ENCODE measurements at regions not wholly inside any gene's neighbourhood (a gene's known extent, or its start where the extent isn't known, plus 50 kb on each side); places are given as distances from the start of the nearest gene placed in this dataset.

DNA sequence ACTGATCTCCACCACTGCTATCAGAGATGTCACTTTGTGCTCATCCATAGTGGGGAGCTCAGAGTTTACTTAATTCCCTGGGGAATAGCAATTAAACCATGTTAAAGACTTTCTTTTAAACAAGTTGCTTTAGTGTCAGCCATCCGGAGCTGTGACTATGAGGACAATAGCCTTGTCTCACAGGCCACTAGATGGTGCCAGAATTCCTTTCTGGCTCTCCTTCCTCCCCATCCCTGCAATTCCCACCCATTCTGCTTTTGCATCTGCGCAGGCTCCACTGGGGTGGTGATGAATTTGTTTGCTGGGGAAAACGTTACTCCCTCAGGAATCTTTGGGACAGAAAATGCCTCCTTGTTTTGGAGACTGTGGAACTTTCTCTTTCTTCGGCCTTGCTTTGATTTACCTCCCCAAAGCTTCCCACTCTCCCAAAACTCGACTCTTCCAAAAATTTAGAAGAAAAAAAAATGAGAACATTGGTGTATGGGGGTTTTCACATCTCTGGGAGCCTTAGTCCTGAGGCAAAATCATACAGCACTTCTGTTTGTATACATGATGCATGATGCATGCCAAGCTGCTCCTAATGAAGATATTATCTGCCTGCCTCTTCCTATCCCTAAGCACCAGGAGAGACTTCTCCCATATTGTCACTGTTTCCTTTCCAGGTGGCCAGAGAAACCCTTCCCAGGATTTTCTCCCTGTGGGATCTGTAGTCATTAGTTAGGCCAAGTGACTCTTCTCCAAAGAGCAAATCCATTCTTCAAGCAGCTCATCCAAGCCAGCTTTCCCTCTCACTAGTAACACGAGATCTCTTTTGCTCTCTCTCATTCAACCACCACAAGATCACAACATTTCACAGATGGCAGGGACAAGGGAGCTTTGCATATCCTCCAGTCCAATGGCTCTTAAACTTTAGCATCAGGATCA lies 466.1 kb downstream of the TLR4 start:
- Histone ChIP-seq H3K27me3 (ENCODE audit: insufficient read depth, insufficient read length) (no peaks in the 10 kb centered on the region), H3K4me1 (ENCODE audit: insufficient read depth, insufficient read length) (no peaks in the 10 kb centered on the region), H3K4me3 (ENCODE audit: insufficient read length, low read depth) (no peak overlapping the region), H3K9ac (ENCODE audit: insufficient read length, low read depth) (no peak overlapping the region), H3K36me3 (ENCODE audit: insufficient read depth, insufficient read length, low read length) (no peaks in the 10 kb centered on the region), H3K9me3 (ENCODE audit: insufficient read depth, low read length) (no peaks in the 10 kb centered on the region)
- TF ChIP-seq YY1 (IDR thresholded peaks at IDR 0.05; ENCODE audit: insufficient read depth, insufficient read length) (no peak), SUZ12 (IDR thresholded peaks at IDR 0.05; ENCODE audit: extremely low read depth, insufficient read depth, insufficient read length) (no peak), ZNF274 (IDR thresholded peaks at IDR 0.05; ENCODE audit: low read depth, low read length) (no peak)
- peak; percentile 52 for DNase-seq (ENCODE audit: low read depth, low spot score)

DNA sequence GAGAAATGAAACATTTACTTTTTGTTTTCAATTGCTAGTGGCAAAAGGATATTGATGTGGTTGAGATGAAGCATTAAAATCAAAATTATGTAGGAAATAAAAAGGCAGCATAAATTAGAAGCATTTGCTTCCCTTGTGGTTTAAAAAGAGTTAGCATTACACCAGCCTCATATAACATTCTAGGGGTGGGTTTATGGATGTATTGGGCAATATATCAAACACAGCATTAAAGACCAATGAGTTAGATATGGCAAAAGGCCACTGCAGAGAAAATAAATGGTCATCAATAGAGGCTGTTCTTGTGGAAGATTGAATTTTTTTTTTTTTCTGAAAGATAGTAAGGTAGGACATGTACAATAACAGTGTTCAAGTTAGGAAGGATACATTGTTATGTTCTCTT lies 473.0 kb downstream of the TLR4 start:
- H3K9me3 ChIP-seq (ENCODE audit: insufficient read depth, low read length) = no peaks in the 10 kb centered on the region

GRCh38 chr9:118183576-118183975 lies 479.4 kb downstream of the TLR4 start:
- TF ChIP-seq ZNF274 (IDR thresholded peaks at IDR 0.05; ENCODE audit: low read depth, low read length) (no peak), YY1 (IDR thresholded peaks at IDR 0.05; ENCODE audit: insufficient read depth, insufficient read length) (no peak), SUZ12 (IDR thresholded peaks at IDR 0.05; ENCODE audit: extremely low read depth, insufficient read depth, insufficient read length) (no peak)
- H3K36me3 ChIP-seq (ENCODE audit: insufficient read depth, insufficient read length, low read length) = no peaks in the 10 kb centered on the region
- H3K4me3 ChIP-seq (ENCODE audit: insufficient read length, low read depth) = no peak overlapping the region
- no peaks in the 10 kb centered on the region for H3K9me3 ChIP-seq (ENCODE audit: insufficient read depth, low read length)
- DNase-seq (ENCODE audit: low read depth, low spot score) = no peak
- H3K9ac ChIP-seq (ENCODE audit: insufficient read length, low read depth) = no peak overlapping the region
- no peaks in the 10 kb centered on the region for H3K4me1 ChIP-seq (ENCODE audit: insufficient read depth, insufficient read length)
- no peaks in the 10 kb centered on the region for H3K27me3 ChIP-seq (ENCODE audit: insufficient read depth, insufficient read length)

More for the DNA sequence above, 473.0 kb downstream of the TLR4 start:
- no peak for DNase-seq (ENCODE audit: low read depth, low spot score)
- TF ChIP-seq YY1 (IDR thresholded peaks at IDR 0.05; ENCODE audit: insufficient read depth, insufficient read length) (no peak), SUZ12 (IDR thresholded peaks at IDR 0.05; ENCODE audit: extremely low read depth, insufficient read depth, insufficient read length) (no peak), ZNF274 (IDR thresholded peaks at IDR 0.05; ENCODE audit: low read depth, low read length) (no peak)
- Histone ChIP-seq H3K4me1 (ENCODE audit: insufficient read depth, insufficient read length) (no peaks in the 10 kb centered on the region), H3K27me3 (ENCODE audit: insufficient read depth, insufficient read length) (no peaks in the 10 kb centered on the region), H3K9ac (ENCODE audit: insufficient read length, low read depth) (no peak overlapping the region), H3K36me3 (ENCODE audit: insufficient read depth, insufficient read length, low read length) (no peaks in the 10 kb centered on the region), H3K4me3 (ENCODE audit: insufficient read length, low read depth) (no peak overlapping the region)

DNA sequence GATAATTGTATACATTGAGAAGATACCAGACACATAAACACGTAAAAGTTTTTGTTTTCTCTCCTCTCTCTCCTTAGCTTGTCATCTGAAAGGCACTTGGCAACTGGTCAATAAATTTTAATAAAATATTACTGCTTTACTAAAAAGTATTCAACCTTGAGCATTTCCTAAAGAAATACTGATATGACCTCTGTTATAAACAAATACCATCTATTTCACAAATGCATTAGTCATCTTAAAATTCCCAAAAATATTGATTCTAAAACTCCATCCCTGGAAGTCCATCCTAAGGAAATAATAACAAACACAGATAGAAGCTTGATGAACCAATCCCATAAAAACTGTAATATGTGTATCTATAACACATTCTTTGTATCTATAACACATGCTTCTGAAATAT lies 483.2 kb downstream of the TLR4 start:
- Histone ChIP-seq H3K36me3 (ENCODE audit: insufficient read depth, insufficient read length, low read length) (no peaks in the 10 kb centered on the region), H3K4me1 (ENCODE audit: insufficient read depth, insufficient read length) (no peaks in the 10 kb centered on the region), H3K4me3 (ENCODE audit: insufficient read length, low read depth) (no peak overlapping the region), H3K9me3 (ENCODE audit: insufficient read depth, low read length) (no peaks in the 10 kb centered on the region), H3K9ac (ENCODE audit: insufficient read length, low read depth) (no peak overlapping the region), H3K27me3 (ENCODE audit: insufficient read depth, insufficient read length) (no peaks in the 10 kb centered on the region)
- DNase-seq (ENCODE audit: low read depth, low spot score) = no peak
- TF ChIP-seq SUZ12 (IDR thresholded peaks at IDR 0.05; ENCODE audit: extremely low read depth, insufficient read depth, insufficient read length) (no peak), ZNF274 (IDR thresholded peaks at IDR 0.05; ENCODE audit: low read depth, low read length) (no peak), YY1 (IDR thresholded peaks at IDR 0.05; ENCODE audit: insufficient read depth, insufficient read length) (no peak)

DNA sequence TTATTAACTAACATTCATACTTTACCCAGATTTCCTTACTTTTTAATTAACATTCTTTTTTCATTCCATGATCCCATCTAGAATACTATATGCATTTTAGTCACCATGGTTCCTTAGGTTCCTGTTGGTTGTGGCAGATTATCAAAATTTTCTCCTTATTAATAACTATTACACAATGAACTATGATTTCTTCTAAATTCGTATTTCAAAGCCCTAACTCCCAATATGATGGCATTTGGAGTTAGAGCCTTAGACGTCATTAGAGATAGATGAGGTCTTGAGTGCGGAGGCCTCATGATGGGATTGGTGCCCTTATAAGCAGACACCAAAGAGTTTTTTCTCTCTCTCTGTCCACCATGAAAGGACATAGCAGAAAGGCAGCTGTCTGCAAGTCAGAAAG lies 485.4 kb downstream of the TLR4 start:
- H3K36me3 ChIP-seq (ENCODE audit: insufficient read depth, insufficient read length, low read length) = no peaks in the 10 kb centered on the region
- DNase-seq (ENCODE audit: low read depth, low spot score) = no peak
- H3K4me3 ChIP-seq (ENCODE audit: insufficient read length, low read depth) = no peak overlapping the region
- no peak for TF ChIP-seq YY1 (IDR thresholded peaks at IDR 0.05; ENCODE audit: insufficient read depth, insufficient read length)
- TF ChIP-seq ZNF274 (IDR thresholded peaks at IDR 0.05; ENCODE audit: low read depth, low read length) = no peak
- TF ChIP-seq SUZ12 (IDR thresholded peaks at IDR 0.05; ENCODE audit: extremely low read depth, insufficient read depth, insufficient read length) = no peak
- no peaks in the 10 kb centered on the region for H3K27me3 ChIP-seq (ENCODE audit: insufficient read depth, insufficient read length)
- no peaks in the 10 kb centered on the region for H3K9me3 ChIP-seq (ENCODE audit: insufficient read depth, low read length)
- H3K4me1 ChIP-seq (ENCODE audit: insufficient read depth, insufficient read length) = no peaks in the 10 kb centered on the region
- H3K9ac ChIP-seq (ENCODE audit: insufficient read length, low read depth) = no peak overlapping the region

- no peak overlapping the region for H3K4me3 ChIP-seq (ENCODE audit: insufficient read length, low read depth)
- H3K9ac ChIP-seq (ENCODE audit: insufficient read length, low read depth) = no peak overlapping the region
- H3K36me3 ChIP-seq (ENCODE audit: insufficient read depth, insufficient read length, low read length) = no peaks in the 10 kb centered on the region
- no peaks in the 10 kb centered on the region for H3K27me3 ChIP-seq (ENCODE audit: insufficient read depth, insufficient read length)
- no peaks in the 10 kb centered on the region for H3K9me3 ChIP-seq (ENCODE audit: insufficient read depth, low read length)
- H3K4me1 ChIP-seq (ENCODE audit: insufficient read depth, insufficient read length) = no peaks in the 10 kb centered on the region
- TF ChIP-seq ZNF274 (IDR thresholded peaks at IDR 0.05; ENCODE audit: low read depth, low read length) (no peak), SUZ12 (IDR thresholded peaks at IDR 0.05; ENCODE audit: extremely low read depth, insufficient read depth, insufficient read length) (no peak), YY1 (IDR thresholded peaks at IDR 0.05; ENCODE audit: insufficient read depth, insufficient read length) (no peak)
- no peak for DNase-seq (ENCODE audit: low read depth, low spot score)
Measured at GRCh38 chr9:118192807-118193206, 488.6 kb downstream of the TLR4 start.

DNA sequence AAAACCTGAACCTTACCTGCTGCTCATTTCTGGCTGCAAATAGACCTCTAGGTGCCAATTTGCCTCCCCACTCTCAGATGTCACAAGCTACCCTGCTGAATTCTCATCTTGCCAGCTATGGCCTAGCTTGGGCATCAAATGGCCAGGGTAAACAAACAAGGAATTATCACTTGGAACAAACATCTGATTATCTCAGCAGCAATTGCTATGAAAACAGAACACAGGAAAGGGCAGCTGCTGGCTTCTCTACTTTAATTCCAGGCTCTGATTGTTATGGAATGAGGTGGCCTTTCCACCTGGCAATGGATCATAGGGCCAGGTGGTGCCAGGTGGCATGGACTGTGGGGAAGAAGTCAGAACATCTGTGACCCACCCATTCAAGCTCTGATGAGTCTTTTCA lies 505.1 kb downstream of the TLR4 start:
- DNase-seq (ENCODE audit: low read depth, low spot score) = no peak
- no peaks in the 10 kb centered on the region for H3K9me3 ChIP-seq (ENCODE audit: insufficient read depth, low read length)
- TF ChIP-seq ZNF274 (IDR thresholded peaks at IDR 0.05; ENCODE audit: low read depth, low read length) (no peak), YY1 (IDR thresholded peaks at IDR 0.05; ENCODE audit: insufficient read depth, insufficient read length) (no peak), SUZ12 (IDR thresholded peaks at IDR 0.05; ENCODE audit: extremely low read depth, insufficient read depth, insufficient read length) (no peak)

More for the DNA sequence above, 505.1 kb downstream of the TLR4 start:
- Histone ChIP-seq H3K9ac (ENCODE audit: insufficient read length, low read depth) (no peak overlapping the region), H3K27me3 (ENCODE audit: insufficient read depth, insufficient read length) (no peaks in the 10 kb centered on the region), H3K4me1 (ENCODE audit: insufficient read depth, insufficient read length) (no peaks in the 10 kb centered on the region), H3K36me3 (ENCODE audit: insufficient read depth, insufficient read length, low read length) (no peaks in the 10 kb centered on the region), H3K4me3 (ENCODE audit: insufficient read length, low read depth) (no peak overlapping the region)
